HG02884 (cell line): ENCODE measurements at regions not wholly inside any gene's neighbourhood (a gene's known extent, or its start where the extent isn't known, plus 50 kb on each side); places are given as distances from the start of the nearest gene placed in this dataset.
"Not testable (repeated sequence)": the region's sequence is repeated elsewhere in the genome, so short reads cannot be mapped to it uniquely, and the experiment has no call there.

Experiments
- ATAC-seq: cut with Tn5 transposase; IDR thresholded peaks from one replicate; pipeline ENCODE4 v1.9.1; 2021; ENCODE audit warnings: mild to moderate bottlenecking, moderate library complexity; ENCODE audit not compliant: unreplicated experiment

GRCh38 chrX:39029221-39029620 lies 228.0 kb downstream of the MID1IP1 start:
- ATAC-seq = no peak

GRCh38 chrX:39030636-39031035 lies 229.4 kb downstream of the MID1IP1 start:
- ATAC-seq = no peak

GRCh38 chrX:39039890-39040289 lies 238.6 kb downstream of the MID1IP1 start:
- ATAC-seq = no peak

GRCh38 chrX:39043838-39044550 lies 242.7 kb downstream of the MID1IP1 start:
- no peak for ATAC-seq

- no peak for ATAC-seq
Observed at GRCh38 chrX:39047174-39047573, 245.9 kb downstream of the MID1IP1 start.

- ATAC-seq = no peak
Observed at GRCh38 chrX:39049975-39050374, 248.7 kb downstream of the MID1IP1 start.

GRCh38 chrX:39050427-39050826 lies 249.2 kb downstream of the MID1IP1 start:
- ATAC-seq = no peak

GRCh38 chrX:39052751-39053150 lies 251.5 kb downstream of the MID1IP1 start:
- ATAC-seq = no peak

GRCh38 chrX:39058724-39059123 lies 257.5 kb downstream of the MID1IP1 start:
- no peak for ATAC-seq

- no peak for ATAC-seq
Observed at GRCh38 chrX:39059866-39060265, 258.6 kb downstream of the MID1IP1 start.

- no peak for ATAC-seq
Observed at GRCh38 chrX:39063037-39063436, 261.8 kb downstream of the MID1IP1 start.

GRCh38 chrX:39063702-39064101 lies 262.4 kb downstream of the MID1IP1 start:
- ATAC-seq = no peak

GRCh38 chrX:39065051-39065871 lies 264.0 kb downstream of the MID1IP1 start:
- ATAC-seq = no peak

GRCh38 chrX:39067866-39068265 lies 266.6 kb downstream of the MID1IP1 start:
- ATAC-seq = no peak

GRCh38 chrX:39068634-39069033 lies 267.4 kb downstream of the MID1IP1 start:
- not testable (repeated sequence) for ATAC-seq

GRCh38 chrX:39070009-39070408 lies 268.8 kb downstream of the MID1IP1 start:
- ATAC-seq = no peak

- no peak for ATAC-seq
Observed at GRCh38 chrX:39073131-39073530, 271.9 kb downstream of the MID1IP1 start.

GRCh38 chrX:39096599-39096998 lies 295.3 kb downstream of the MID1IP1 start:
- no peak for ATAC-seq

GRCh38 chrX:39104745-39105144 lies 303.5 kb downstream of the MID1IP1 start:
- ATAC-seq = no peak

- no peak for ATAC-seq
Observed at GRCh38 chrX:39112143-39112542, 310.9 kb downstream of the MID1IP1 start.

- ATAC-seq = no peak
Observed at GRCh38 chrX:39115166-39115565, 313.9 kb downstream of the MID1IP1 start.

GRCh38 chrX:39117101-39117500 lies 315.8 kb downstream of the MID1IP1 start:
- ATAC-seq = no peak
